HT1080 (cell line): ENCODE measurements at regions not wholly inside any gene's neighbourhood (a gene's known extent, or its start where the extent isn't known, plus 50 kb on each side); places are given as distances from the start of the nearest gene placed in this dataset.

ENCODE experiments used
- DNase-seq: peaks from one replicate; pipeline ENCODE4 v3.0.0-alpha.2; 2015; ENCODE audit warnings: low read depth

- no peak for DNase-seq
Measured at GRCh38 chr2:44825702-44826101, 115.8 kb upstream of the SIX3 start.

GRCh38 chr2:44826601-44827000, 114.9 kb upstream of the SIX3 start:
- no peak for DNase-seq

GRCh38 chr2:44829771-44830170, 111.7 kb upstream of the SIX3 start:
- no peak for DNase-seq

GRCh38 chr2:44833171-44834069, 108.1 kb upstream of the SIX3 start:
- peak; percentile 63 for DNase-seq

- no peak for DNase-seq
Measured at GRCh38 chr2:44834656-44835055, 106.8 kb upstream of the SIX3 start.

DNA sequence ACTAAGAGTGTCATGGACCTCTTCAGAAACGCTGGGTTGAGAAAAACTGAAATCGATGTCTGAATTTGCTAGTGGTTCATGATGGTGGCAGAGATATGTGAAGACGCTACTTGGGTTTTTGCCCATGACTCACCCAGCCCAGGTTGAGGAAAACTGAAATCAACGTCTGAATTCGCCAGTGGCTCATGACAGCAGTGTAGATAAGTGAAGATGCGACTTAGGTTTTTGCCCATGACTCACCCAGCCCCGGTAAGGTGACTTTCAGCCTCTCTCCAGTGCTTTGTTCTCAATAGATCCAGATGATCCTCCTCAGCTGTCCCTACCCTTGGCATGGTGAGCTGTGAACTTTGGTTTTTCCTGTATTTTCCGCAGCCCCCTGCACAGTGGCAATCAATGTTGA, 105.3 kb upstream of the SIX3 start:
- peak; percentile 37 for DNase-seq

- no peak for DNase-seq
Measured at GRCh38 chr2:44836916-44837315, 104.6 kb upstream of the SIX3 start.

DNA sequence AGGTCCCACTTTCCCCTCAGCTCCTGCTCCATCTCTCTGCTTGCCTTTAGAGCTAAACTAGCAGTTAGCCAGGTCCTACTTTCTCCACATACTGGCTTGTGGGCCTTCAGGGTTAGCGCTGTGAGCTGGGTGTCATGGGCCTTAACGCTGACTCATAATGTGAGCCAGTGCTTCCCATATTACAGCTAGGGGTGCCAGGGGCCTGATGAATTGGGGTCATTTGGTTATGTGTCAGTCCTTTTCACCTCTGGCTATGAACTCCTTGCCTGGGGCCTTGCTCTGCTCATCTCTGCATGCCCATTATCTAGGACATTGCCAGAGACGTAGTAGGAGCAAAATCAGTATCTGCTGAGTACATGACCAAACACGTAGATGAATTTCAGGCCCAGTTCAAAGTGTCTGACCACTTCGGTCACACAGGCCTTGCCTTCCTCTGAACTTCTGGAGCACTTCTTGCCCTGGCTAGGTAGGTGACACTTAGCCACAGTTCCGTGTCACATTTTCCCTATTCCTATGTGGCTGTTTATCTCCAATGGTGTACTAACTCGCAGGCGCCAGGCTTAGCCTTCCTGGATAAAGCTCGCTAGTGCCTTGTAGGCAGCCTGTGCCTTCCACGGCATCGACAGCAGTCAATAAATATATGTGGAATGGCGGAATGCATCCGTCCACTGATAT, 103.2 kb upstream of the SIX3 start:
- DNase-seq: no peak

DNA sequence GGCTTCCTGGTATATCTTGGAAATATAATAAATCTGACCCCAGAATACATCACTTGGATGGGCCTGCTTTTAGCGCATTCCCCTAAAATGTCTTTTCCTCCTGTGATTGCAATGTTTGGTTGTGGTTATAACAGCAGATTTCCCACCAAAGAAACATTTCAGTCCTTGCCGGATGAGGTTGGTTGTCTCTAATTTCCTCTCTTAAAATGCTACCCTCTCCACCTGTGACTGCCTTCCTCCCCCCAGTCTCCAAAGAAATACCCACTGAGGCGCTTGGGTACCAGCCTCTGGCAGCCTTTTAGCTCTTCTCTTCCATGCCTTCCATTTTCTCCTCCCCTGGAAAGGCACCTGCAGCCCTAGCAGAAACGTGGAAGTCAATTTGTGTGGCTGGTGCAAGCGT, 102.1 kb upstream of the SIX3 start:
- DNase-seq: no peak

DNA sequence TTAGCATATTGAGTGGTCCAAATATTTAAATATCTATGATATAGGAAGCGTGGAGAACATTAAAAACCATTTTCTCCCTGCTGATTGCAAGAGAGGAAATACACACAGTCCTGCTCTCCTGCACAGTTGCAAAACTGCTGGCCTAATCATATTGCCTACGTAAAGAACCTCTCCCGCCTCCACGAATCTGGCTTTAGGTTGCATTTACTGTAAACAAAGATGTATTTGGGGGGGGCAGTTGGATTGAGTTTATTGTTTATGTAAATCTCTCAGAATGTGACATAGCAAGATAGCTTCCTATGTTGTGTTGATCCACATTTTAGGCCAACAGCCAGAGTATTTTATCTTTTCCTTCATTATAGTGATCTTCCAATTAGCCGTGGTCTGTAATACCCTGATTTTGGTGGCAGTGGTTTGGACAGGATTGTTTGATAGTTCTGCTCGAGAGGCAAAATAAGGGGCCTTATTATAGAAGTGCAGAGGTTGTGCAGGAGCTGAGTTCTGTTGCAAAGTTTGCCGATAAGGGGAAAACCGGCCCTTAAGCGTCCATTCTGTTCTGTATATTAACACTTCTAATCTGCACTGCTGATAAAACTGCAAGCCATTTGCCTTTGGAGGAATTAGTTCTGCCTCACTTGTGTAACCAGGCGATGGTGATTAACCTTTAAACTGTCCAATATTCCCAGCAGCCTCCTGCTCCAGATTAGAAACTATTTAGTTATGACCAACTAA, 101.6 kb upstream of the SIX3 start:
- no peak for DNase-seq

GRCh38 chr2:44840503-44840850, 101.0 kb upstream of the SIX3 start:
- no peak for DNase-seq

- no peak for DNase-seq
Measured at GRCh38 chr2:44843086-44843485, 98.4 kb upstream of the SIX3 start.

DNA sequence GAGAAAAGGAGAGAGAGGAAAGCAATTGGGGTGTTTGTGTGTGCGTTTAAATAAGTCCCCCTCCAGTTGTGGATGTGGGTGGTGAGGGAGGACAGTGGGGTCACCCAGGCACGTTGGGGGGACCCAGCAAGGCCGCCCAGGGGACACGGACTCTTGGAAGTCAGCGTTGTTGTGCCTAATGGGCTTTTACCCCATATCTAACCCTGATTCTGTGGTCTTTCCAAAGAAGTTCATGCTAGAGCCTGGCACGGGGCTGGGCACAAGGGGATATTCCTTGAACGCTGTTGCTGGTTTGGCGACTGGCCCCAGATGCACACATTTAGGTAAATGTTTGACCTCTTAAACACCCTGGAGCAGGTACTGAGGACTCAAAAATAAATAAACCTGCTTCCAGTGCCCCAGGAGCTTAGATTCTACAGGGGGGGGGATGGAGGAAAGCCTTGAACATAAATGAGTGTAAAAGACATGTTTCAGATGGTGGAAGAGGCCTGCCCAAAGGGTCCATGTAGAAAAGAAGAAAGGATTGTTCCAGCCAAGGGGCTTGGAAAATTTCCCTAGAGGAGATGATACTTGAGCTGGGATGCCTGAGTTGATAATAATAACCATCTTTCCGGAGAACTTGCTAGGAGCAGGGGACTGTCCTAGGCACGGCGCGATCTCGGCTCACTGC, 97.7 kb upstream of the SIX3 start:
- DNase-seq: no peak

DNA sequence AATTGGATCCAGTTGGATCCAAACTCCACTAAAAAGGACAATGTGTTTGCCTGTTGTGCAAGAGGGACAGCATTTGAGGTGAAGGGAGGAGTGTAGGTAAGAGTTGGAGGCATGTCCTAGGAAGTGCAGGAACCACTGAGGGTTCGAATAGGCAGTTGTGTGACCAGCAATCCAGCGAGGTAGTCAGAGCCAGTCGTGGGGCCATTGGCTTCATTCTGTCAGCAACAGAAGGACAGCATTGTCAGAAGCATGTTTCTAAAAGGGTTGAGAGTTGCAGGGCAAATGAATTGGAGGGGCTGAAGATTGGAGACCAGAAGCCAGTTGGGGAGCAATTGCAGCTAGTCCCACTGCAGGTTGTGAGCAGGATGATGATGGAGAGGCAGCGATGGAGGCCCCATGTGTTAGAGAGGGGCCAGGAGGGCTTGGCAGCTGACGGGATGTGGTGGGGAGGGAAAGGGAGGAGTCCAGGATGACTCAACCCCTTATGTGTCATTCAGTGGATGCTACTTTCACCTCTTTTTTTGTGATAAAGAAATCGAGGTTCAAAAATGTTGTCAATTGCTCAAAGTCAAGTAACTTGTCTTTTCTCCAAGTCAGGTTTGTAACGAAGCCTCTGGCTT, 96.7 kb upstream of the SIX3 start:
- peak; percentile 78 for DNase-seq

DNA sequence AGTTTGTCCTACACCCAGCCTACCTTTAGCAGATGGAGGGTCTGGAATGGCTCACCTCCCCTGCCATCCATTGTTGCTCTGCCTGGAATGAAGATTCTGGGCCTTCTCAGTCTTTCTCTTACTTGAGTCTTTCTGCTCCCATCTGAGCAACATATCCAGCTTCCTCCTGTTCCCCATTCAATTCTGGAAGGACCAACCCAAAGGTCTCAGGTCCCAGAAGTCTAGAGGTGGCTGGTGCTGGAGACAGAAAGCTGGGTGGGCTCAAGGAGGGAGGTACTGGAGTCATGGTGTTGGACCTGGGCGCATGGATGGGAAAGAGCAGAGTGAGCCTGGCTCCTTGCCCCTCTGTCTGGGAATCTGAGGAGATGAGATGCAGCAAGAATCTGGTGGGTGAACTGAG, 93.5 kb upstream of the SIX3 start:
- no peak for DNase-seq

DNA sequence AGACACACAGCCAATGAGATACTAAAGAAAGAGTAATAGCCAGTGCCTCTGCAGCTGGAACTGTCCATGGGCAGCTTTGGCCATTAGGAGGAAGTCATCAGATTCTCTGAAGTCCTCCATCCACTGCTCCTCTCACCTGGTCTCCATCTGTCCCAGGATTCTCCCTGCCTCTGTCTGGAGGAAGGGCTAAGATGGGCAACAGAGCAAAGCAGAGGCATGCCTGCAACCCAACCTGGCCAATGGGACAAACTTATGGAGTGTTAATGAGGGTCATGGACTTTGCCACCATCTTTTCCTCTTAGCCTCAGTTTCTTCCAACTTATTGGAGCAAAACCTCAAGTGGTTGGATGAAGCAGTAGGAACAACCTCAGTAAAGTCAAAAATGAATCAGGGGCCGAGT, 91.5 kb upstream of the SIX3 start:
- no peak for DNase-seq

- no peak for DNase-seq
Measured at GRCh38 chr2:44851518-44851917, 90.0 kb upstream of the SIX3 start.

DNA sequence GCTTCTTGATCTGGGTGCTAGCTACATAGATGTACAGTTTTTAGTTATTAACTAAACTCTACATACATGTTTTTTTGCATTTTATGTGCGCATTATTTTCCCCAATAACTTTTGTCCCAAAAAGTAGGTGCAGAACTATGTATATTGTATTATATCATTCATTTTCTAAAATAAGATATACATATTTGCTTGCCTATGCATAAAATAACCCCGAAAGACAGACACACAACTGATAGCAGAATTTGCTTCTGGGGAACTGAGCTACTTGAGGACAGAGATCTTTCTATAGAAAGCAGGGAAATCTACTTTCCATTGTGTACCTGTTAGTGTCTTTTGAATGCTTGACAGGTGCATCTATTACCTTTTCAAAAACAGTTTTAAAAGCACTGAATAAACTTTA, 88.9 kb upstream of the SIX3 start:
- no peak for DNase-seq

- DNase-seq: no peak
Measured at GRCh38 chr2:44859337-44859736, 82.2 kb upstream of the SIX3 start.

- no peak for DNase-seq
Measured at GRCh38 chr2:44866152-44866551, 75.3 kb upstream of the SIX3 start.

DNA sequence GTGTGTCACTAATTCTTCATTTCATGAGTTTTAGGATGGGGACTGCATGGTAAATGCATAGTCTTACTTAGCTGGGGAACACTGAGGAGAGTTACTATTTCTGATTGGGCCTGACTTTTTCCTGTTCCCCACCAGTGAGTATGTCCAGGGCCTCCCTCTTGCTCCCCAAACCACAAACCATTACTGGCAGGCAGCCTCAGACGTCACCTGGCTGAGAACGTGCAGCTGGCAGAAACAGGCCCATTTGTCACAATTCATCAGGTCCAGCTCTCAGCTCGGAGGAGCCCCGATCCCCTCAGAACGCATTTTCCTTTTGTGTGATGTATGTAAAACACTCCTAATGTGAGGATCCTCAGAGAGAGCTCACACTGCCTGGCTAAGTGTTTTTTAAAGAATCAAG, 71.7 kb upstream of the SIX3 start:
- no peak for DNase-seq
